DMS153 treated with DMSO at 0.1 percent for 48 hours (cell line): ENCODE measurements at regions not wholly inside any gene's neighbourhood (a gene's known extent, or its start where the extent isn't known, plus 50 kb on each side); places are given as distances from the start of the nearest gene placed in this dataset.

Experiments
- DNase-seq: peaks from one replicate; lab custom pipeline; 2025; ENCODE audit not compliant: unreplicated experiment; lab: John Stamatoyannopoulos, UW

- DNase-seq, result no peak
Measured at GRCh38 chr5:6274846-6275543, 103.4 kb downstream of the MED10 start.

GRCh38 chr5:6273749-6274148 lies 104.6 kb downstream of the MED10 start:
- no peak for DNase-seq

GRCh38 chr5:6273090-6273735 lies 105.1 kb downstream of the MED10 start:
- DNase-seq, result no peak

- no peak for DNase-seq
Measured at GRCh38 chr5:6269925-6270324, 108.4 kb downstream of the MED10 start.

- DNase-seq, result no peak
Measured at GRCh38 chr5:6266671-6267197, 111.6 kb downstream of the MED10 start.

- DNase-seq, result no peak
Measured at GRCh38 chr5:6264394-6264793, 114.0 kb downstream of the MED10 start.

- DNase-seq, result no peak
Measured at GRCh38 chr5:6262651-6263363, 115.5 kb downstream of the MED10 start.

- DNase-seq, result no peak
Measured at GRCh38 chr5:6261668-6262067, 116.7 kb downstream of the MED10 start.

GRCh38 chr5:6261256-6261655 lies 117.1 kb downstream of the MED10 start:
- DNase-seq, result no peak

- DNase-seq, result no peak
Measured at GRCh38 chr5:6260846-6261245, 117.5 kb downstream of the MED10 start.

GRCh38 chr5:6256901-6257300 lies 121.4 kb downstream of the MED10 start:
- no peak for DNase-seq

- no peak for DNase-seq
Measured at GRCh38 chr5:6255956-6256355, 122.4 kb downstream of the MED10 start.

GRCh38 chr5:6253846-6254245 lies 124.5 kb downstream of the MED10 start:
- no peak for DNase-seq

- DNase-seq, result no peak
Measured at GRCh38 chr5:6253281-6253680, 125.1 kb downstream of the MED10 start.

- DNase-seq, result no peak
Measured at GRCh38 chr5:6252581-6252980, 125.8 kb downstream of the MED10 start.

GRCh38 chr5:6251565-6252102 lies 126.7 kb downstream of the MED10 start:
- no peak for DNase-seq

- DNase-seq, result no peak
Measured at GRCh38 chr5:6250121-6250520, 128.2 kb downstream of the MED10 start.

GRCh38 chr5:6248132-6248531 lies 130.2 kb downstream of the MED10 start:
- DNase-seq, result no peak

- no peak for DNase-seq
Measured at GRCh38 chr5:6246820-6247437, 131.4 kb downstream of the MED10 start.

- DNase-seq, result no peak
Measured at GRCh38 chr5:6244339-6244714, 134.0 kb downstream of the MED10 start.

GRCh38 chr5:6243706-6244338 lies 134.5 kb downstream of the MED10 start:
- no peak for DNase-seq
